Peyer's patch (tissue), 4 donors: ENCODE measurements at regions not wholly inside any gene's neighbourhood (a gene's known extent, or its start where the extent isn't known, plus 50 kb on each side); places are given as distances from the start of the nearest gene placed in this dataset.

Source experiments
- DNase-seq, 3 donors: peaks; one replicate each; pipeline ENCODE4 v3.0.0-alpha.2; 2017 to 2019
- H3K27ac ChIP-seq, 4 donors: fragments of 200-600 bp; sonication (generic); one replicate each; pipeline ENCODE4 v1.5.1; 2016 to 2019
- H3K27me3 ChIP-seq, 2 donors: fragments of 200-600 bp; sonication (generic); one replicate each; pipeline ENCODE4 v1.5.1; 2019
- H3K36me3 ChIP-seq, 3 donors: fragments of 200-600 bp; sonication (generic); one replicate each; pipeline ENCODE4 v1.5.1; 2016 to 2019
- H3K4me1 ChIP-seq, 4 donors: fragments of 200-600 bp; sonication (generic); one replicate each; pipeline ENCODE4 v1.5.1; 2016 to 2019
- H3K4me3 ChIP-seq, 4 donors: fragments of 200-600 bp; sonication (generic); 1 replicate in 3 of 4; 2 replicates in 1 of 4; pipeline ENCODE4 v1.5.1; 2016 to 2019; ENCODE audit warnings: mild to moderate bottlenecking in 1 of 4
- H3K9me3 ChIP-seq, 4 donors: fragments of 200-600 bp; sonication (generic); one replicate each; pipeline ENCODE4 v1.5.1; 2016 to 2019; ENCODE audit warnings: mild to moderate bottlenecking in 1 of 4
- POLR2A ChIP-seq, 2 donors: fragments of 450-650 bp; IDR thresholded peaks; one replicate each; pipeline ENCODE4 v1.5.1; 2017; ENCODE audit warnings: antibody characterized with exemption in 2 of 2, mild to moderate bottlenecking in 2 of 2, moderate library complexity in 2 of 2
- TF ChIP-seq, protein P1 (sequence below), 6 experiments: fragments of 450-650 bp in 4 of 6; fragments of 200-600 bp in 2 of 6; sonication (generic) in 1 of 6; IDR thresholded peaks; one replicate each; pipeline ENCODE4 v1.5.1; 2017 to 2019; ENCODE audit warnings: antibody characterized with exemption in 6 of 6, mild to moderate bottlenecking in 3 of 6, moderate library complexity in 1 of 6

- DNase-seq, result no peak
- Histone ChIP-seq H3K36me3 (no peaks in the 10 kb centered on the region), H3K27me3 (no peaks in the 10 kb centered on the region), H3K4me1 (no peaks in the 10 kb centered on the region), H3K27ac (no peak overlapping the region), H3K9me3 (no peaks in the 10 kb centered on the region), H3K4me3 (no peak overlapping the region)
- TF ChIP-seq POLR2A (IDR thresholded peaks at IDR 0.05), result no peak
- TF ChIP-seq, protein P1, sequence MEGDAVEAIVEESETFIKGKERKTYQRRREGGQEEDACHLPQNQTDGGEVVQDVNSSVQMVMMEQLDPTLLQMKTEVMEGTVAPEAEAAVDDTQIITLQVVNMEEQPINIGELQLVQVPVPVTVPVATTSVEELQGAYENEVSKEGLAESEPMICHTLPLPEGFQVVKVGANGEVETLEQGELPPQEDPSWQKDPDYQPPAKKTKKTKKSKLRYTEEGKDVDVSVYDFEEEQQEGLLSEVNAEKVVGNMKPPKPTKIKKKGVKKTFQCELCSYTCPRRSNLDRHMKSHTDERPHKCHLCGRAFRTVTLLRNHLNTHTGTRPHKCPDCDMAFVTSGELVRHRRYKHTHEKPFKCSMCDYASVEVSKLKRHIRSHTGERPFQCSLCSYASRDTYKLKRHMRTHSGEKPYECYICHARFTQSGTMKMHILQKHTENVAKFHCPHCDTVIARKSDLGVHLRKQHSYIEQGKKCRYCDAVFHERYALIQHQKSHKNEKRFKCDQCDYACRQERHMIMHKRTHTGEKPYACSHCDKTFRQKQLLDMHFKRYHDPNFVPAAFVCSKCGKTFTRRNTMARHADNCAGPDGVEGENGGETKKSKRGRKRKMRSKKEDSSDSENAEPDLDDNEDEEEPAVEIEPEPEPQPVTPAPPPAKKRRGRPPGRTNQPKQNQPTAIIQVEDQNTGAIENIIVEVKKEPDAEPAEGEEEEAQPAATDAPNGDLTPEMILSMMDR (IDR thresholded peaks at IDR 0.05), result no peak
Measured at GRCh38 chr6:84876723-84877514, 112.5 kb upstream of the TBX18 start.

DNA sequence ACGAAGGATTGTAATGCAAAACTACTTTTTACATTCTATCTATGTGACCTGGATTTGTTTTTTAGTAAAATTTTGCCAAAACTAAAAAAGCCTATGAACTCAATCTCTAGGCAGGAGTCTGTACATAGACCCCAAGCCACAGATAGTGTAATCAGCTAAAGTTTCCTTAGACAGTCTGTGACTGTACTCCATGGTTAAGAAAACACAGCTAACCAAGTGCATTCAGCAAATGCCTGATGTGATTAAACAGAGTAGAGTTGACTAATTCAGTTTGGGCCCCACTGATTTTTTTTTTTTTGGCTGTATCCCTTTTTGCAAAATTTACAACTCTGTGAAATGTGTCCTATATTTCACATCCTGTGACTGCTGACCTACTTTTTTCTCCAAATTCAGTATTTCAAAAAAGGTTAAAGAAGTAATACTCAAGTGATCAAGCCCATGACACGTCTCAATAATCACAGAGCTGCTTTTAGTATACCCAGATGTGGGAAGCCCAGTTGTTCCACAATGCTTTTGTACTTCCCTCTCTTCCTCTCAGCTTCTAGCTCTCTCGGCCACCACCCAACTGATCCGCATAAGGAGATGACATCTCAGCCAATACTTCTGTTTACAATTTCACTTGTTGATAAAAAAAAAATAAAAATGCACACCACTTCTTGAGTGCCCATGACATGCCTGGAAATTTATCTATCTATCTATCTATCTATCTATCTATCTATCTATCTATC, 108.8 kb upstream of the TBX18 start:
- Histone ChIP-seq H3K9me3 (no peaks in the 10 kb centered on the region), H3K36me3 (no peaks in the 10 kb centered on the region), H3K4me1 (no peaks in the 10 kb centered on the region), H3K27ac (no peak overlapping the region), H3K4me3 (no peak overlapping the region), H3K27me3 (no peaks in the 10 kb centered on the region)
- DNase-seq, result no peak
- TF ChIP-seq, protein P1 (IDR thresholded peaks at IDR 0.05), result no peak
- TF ChIP-seq POLR2A (IDR thresholded peaks at IDR 0.05), result no peak

GRCh38 chr6:84871925-84872324, 107.5 kb upstream of the TBX18 start:
- H3K4me1 ChIP-seq, result no peaks in the 10 kb centered on the region
- H3K9me3 ChIP-seq, result no peaks in the 10 kb centered on the region
- H3K4me3 ChIP-seq, result no peak overlapping the region
- no peak overlapping the region for H3K27ac ChIP-seq
- H3K36me3 ChIP-seq, result no peaks in the 10 kb centered on the region
- DNase-seq, result no peak
- no peaks in the 10 kb centered on the region for H3K27me3 ChIP-seq
- TF ChIP-seq, protein P1 (IDR thresholded peaks at IDR 0.05), result no peak
- TF ChIP-seq POLR2A (IDR thresholded peaks at IDR 0.05), result no peak

DNA sequence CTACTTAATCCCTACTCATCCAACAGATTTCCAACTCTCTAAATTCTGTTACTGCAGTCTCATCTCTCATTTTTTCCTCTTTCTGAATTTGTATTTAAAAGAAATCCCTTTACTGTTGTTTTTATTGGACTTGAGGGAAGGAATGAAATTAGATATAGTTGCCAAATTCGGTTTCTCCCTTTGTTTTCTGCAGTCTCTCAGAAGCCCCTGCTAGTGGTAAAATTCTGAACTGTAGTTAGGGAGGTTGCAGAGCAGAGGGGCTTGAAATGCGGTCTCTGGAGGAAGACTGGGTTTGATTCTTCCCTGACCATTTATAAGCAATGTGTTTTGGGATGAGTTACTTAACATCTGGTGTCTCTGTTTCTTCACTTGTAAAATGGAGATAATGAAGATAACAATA, 106.3 kb upstream of the TBX18 start:
- Histone ChIP-seq H3K4me1 (no peaks in the 10 kb centered on the region), H3K27ac (no peak overlapping the region), H3K36me3 (no peaks in the 10 kb centered on the region), H3K27me3 (no peaks in the 10 kb centered on the region), H3K9me3 (no peaks in the 10 kb centered on the region), H3K4me3 (no peak overlapping the region)
- no peak for DNase-seq
- TF ChIP-seq, protein P1 (IDR thresholded peaks at IDR 0.05), result no peak
- TF ChIP-seq POLR2A (IDR thresholded peaks at IDR 0.05), result no peak

GRCh38 chr6:84868149-84868548, 103.8 kb upstream of the TBX18 start:
- TF ChIP-seq, protein P1 (IDR thresholded peaks at IDR 0.05), result no peak
- no peak for TF ChIP-seq POLR2A (IDR thresholded peaks at IDR 0.05)
- H3K27me3 ChIP-seq, result no peaks in the 10 kb centered on the region

More at GRCh38 chr6:84868149-84868548, 103.8 kb upstream of the TBX18 start:
- Histone ChIP-seq H3K4me3 (no peak overlapping the region), H3K27ac (no peak overlapping the region), H3K4me1 (no peaks in the 10 kb centered on the region), H3K36me3 (no peaks in the 10 kb centered on the region), H3K9me3 (no peaks in the 10 kb centered on the region)
- no peak for DNase-seq
